Activated gamma-delta T cell (primary cell): ENCODE measurements at regions not wholly inside any gene's neighbourhood (a gene's known extent, or its start where the extent isn't known, plus 50 kb on each side); places are given as distances from the start of the nearest gene placed in this dataset.

Experiments used
- DNase-seq: peaks from one replicate; lab custom pipeline; 2025; lab: John Stamatoyannopoulos, UW

- DNase-seq, result no peak
Measured at GRCh38 chr14:53613404-53614253, 343.0 kb downstream of the BMP4 start.

- no peak for DNase-seq
Measured at GRCh38 chr14:53610947-53611346, 345.7 kb downstream of the BMP4 start.

DNA sequence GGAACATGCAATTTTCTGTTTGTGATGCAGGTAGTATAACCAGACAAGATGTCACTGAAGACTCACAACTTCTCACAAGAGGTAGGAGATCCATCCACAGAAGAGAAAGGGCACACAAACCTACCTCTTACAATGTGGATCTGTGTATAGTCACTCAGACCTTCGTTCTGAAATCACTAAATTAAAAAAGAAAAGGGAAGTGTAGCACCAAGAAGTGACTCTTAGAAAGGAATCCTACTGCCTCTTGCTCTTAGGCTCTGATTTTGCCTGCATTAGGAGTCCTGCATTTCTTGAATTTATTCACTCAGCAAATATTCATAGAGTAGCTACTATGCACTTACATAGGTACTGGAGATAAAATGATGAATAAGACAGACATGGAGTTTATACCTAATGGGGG lies 347.6 kb downstream of the BMP4 start:
- no peak for DNase-seq

DNA sequence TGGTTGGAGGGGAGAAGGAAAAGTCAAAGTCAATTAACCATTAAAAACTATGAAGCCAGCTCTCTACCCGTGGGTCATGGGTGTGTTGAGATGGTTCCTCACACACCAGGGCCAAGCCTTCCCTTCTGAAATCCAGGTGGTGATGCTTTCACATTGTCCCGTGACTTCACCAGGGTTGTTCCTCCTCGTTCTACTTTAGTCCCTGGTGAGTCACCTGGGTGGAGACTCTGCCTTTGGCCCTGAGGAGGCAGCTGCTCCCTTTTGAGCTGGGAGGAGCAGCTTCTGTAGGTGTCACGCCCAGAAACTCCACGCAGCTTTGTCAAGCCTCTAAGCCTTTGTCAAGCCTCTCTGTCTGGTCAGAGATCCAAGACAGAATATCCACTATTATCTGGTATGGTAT lies 348.3 kb downstream of the BMP4 start:
- no peak for DNase-seq

DNA sequence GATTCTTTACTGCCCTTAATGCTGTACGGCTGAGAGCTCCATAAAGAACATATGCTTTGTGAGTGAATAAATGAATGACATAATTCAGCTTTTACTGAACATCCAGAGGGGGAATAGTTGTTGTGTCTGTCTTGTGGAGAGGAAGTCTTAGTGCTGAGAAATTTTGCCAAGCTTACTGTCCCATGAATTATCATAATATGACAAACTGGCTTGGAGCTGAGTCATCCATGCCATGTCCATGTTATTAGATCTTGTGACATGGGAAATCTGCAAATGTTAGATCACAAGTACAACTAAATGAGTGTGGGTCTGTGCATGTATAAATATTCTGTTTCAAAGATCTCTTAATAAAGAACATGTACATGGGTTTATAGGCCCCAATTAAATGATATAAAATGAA lies 350.4 kb downstream of the BMP4 start:
- DNase-seq, result no peak

GRCh38 chr14:53605562-53605961 lies 351.1 kb downstream of the BMP4 start:
- no peak for DNase-seq

DNA sequence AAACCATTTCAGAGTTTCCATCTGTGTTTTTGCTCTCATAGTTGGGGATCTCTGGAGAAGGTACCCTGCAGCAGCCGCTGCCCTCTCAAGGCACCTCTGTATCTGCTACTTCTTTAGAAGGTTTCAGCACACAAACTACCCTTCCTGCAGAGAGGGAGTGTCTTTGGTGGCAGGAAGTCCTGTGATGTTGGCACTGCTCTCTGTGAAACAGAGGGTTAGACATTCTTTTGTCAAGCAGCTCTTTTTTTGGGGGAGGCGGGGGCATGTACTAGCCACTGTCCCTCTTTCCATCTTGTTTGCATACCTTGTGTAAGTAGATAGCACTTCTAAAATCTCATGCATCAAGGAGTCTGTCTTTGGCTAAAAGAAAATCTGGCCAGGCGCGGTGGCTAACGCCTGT lies 352.6 kb downstream of the BMP4 start:
- no peak for DNase-seq

DNA sequence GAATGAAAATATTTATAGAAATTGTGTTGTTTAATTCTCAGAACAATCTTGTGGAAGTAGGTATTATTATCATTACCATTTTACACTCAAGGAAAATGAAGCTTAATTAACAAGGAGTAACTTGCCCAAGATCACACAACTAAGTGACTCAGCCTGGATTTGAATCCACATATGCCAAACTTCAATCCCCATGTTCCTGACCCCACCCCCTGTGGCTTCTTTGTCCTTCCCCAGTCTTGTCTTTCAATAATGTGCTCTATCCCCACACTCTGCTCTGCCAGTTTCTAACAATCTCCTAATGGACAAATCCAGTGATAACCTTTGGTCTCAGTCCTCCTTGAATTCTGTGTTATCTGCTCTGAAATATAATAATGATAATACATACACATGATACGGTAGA lies 355.2 kb downstream of the BMP4 start:
- DNase-seq, result no peak

DNA sequence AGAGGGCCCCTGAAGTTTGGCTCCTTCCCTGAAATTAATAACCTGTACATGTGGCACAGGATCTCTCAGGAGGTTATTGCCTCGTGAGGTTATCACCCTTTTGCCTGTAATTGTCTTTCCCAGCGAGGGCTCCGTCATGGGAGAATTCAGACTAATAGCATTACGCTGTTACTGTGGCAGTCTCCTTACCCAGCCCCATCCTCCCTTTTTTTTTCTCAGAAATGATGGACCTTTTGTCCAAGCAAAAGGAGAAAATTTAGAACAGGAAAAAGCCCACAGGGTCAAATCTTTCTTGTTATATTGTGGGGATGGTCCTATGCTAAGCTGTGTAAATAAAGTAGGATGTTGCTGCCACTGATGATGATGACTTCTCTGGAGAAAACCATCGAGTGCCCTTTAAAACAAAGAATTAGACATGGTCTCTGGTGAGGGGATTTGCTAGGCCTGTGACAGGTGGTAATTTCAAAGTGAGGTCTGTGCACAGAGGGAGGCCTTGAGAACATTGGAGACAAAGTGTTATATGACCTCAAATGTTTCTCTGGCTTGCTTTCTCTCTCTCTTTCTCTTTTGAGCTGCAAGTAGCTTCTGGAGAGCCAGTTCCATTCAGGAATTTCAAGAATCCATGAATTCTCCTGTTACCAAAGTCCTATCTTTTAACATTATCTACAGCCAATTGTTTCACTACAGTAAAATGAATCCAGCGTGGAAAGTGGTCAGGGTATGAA lies 357.2 kb downstream of the BMP4 start:
- no peak for DNase-seq

GRCh38 chr14:53596853-53597525 lies 359.6 kb downstream of the BMP4 start:
- DNase-seq, result no peak

DNA sequence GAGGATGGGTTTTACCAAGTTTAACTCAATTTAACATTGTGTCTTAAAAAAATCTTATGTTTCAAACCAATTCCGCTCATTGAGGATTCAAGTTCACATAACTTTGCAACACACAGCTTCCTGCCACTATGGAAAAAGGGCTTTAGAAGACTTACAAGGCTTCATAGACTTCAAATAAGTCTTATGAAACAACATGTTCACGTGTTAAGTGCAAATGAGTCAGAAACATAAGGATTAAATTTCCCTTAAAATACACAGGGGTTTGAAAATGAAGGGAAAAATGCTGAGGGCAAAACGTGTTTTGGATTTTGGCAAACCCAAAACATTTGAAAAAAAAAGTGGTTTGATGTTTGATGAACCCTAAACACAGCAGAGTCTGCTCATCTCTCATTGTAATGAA lies 364.8 kb downstream of the BMP4 start:
- no peak for DNase-seq

GRCh38 chr14:53581504-53581903 lies 375.1 kb downstream of the BMP4 start:
- DNase-seq, result no peak

- no peak for DNase-seq
Measured at GRCh38 chr14:53571641-53572328, 384.8 kb downstream of the BMP4 start.

DNA sequence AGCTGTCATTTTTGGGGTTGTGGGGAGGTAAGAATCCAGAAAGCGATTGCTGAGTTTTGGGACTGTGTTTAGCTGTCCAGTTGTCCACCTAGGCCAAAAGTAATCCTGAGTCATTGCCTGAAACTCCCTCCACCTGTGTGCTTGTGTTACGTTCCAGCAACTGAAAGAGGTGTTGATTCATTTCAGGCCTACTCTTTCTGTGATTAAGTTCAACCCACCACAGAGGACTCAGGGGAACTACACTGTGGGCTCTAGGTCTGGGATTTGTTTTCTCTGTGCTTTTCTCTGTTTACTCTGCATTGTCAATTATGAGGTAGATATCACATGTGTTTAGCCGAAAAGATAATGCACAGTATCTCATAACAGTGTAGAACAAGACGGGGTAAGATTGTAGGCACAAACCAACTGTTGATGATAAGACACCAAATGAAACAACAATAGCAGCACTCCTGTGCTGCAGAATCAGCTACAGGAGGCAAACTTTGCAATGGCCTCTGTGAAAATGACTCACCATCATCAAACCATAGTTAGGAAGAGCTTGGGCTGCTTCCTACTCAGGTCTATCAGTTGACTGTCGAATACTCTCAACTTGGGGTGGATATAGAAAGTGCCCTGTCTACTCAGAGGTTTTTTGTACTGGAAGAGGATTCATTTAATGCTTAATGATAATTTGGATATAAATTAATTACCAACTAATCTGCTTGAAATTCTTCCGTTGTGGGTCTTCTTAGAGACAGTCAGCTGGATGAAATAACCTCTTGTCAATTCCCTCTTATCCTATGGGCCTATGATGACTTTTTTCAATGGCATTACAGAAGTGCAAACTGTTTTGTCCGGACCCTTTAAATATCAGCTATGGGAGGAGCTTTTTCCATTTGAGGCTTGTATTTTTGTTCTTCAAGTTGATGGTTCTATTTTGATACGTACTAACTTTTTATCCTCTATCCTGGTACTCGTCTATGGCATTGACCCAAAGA lies 385.9 kb downstream of the BMP4 start:
- DNase-seq, result no peak

DNA sequence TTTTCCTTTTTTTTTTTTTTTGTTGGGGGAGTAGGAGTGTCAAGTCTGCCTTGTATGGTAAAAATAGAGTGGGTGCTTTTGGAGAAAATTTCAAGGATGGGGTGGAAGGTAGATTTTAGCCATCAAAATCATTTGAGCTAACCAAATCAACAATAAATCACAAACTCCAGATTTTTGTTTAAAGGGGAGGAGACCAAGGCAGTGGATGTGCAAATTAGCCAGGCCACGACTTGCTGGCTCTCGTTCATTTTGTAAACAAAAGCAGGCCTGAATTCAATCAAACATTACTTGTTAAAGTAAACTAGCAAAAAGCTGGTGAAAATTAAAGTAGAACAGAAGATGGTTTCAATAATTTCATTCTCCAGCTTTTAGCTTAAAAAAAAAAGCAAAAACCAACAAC lies 387.2 kb downstream of the BMP4 start:
- no peak for DNase-seq

DNA sequence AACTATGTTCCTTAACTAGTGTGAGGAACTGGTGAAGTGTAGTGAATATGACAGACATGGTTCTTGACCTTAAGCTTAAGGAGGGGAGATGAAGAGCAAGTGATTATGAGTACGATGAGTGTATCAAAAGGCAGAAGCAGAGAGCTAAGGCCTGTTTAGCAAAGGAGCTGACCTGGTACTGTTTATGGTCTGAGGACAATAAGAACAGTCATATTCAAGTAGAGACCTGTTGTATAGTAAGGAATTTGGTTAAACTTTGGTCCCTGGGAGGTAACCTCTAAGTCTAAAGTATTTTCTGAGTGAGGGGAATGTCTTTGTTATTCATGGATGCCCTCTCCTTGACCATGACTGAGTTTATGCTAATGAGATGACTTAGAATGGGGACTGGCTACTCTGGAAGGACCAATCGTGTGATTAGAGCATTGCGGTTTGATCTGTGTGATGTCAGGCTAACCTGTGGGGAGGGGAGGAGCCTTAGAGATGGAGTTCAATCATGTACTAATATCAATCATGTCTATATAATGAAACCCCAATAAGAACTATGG lies 389.3 kb downstream of the BMP4 start:
- no peak for DNase-seq

- no peak for DNase-seq
Measured at GRCh38 chr14:53564870-53565269, 391.8 kb downstream of the BMP4 start.

- DNase-seq, result no peak
Measured at GRCh38 chr14:53563628-53564027, 393.0 kb downstream of the BMP4 start.

DNA sequence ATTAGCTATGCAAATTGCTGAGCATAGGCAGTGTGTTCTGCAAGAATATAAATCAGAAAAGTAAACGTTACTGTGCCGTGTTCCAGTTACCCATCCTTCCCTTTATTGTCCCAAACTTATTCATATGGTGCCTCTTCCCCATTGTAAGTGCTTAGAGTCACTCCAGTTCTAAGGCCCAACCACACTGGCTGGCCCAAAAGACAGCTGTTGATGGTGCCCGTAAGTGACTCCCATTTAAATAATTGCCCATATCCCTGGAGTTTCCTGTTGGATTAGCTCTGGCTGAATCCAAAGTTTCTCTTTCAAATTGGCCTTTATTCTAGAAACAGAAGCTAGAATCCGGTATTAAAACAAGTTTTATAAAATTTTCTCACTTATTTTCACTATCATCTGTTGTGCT lies 400.1 kb upstream of the DDHD1 start:
- no peak for DNase-seq

- DNase-seq, result no peak
Measured at GRCh38 chr14:53551862-53552261, 398.7 kb upstream of the DDHD1 start.

DNA sequence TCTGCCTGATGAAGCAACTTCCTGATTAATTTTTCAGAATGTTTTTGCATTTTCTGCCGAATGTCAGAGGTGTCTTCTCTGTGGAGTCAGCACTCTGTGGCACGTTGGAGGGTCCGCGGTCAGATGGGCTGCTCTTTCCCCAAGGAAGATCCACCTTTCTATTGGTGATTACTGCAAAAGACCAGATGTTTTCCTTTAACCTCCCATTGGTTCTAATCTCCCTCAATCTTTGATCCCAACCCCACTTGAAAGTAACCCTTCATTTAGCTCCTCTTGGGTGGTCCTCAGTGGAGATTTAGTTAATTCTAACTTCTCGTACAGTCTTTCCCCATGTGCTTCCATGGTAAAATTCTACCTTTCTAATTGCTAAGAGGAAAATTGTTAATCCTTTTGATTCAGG lies 397.7 kb upstream of the DDHD1 start:
- no peak for DNase-seq
